Activated CD4-positive, CD25-positive, alpha-beta regulatory T cell treated with anti-CD3 and anti-CD28 coated beads, Interleukin-2, amount 50 U/mL, for 24 hours (primary cell): ENCODE measurements at regions not wholly inside any gene's neighbourhood (a gene's known extent, or its start where the extent isn't known, plus 50 kb on each side); places are given as distances from the start of the nearest gene placed in this dataset.
"Not testable (repeated sequence)": the region's sequence is repeated elsewhere in the genome, so short reads cannot be mapped to it uniquely, and the experiment has no call there.

Source experiments
- ATAC-seq, 2 donors: fragments of 150-1000 bp; cut with Tn5 transposase; one replicate each; pipeline ENCODE4 v1.10.0; 2021; ENCODE audit warnings: mild to moderate bottlenecking in 1 of 2, moderate library complexity in 1 of 2

DNA sequence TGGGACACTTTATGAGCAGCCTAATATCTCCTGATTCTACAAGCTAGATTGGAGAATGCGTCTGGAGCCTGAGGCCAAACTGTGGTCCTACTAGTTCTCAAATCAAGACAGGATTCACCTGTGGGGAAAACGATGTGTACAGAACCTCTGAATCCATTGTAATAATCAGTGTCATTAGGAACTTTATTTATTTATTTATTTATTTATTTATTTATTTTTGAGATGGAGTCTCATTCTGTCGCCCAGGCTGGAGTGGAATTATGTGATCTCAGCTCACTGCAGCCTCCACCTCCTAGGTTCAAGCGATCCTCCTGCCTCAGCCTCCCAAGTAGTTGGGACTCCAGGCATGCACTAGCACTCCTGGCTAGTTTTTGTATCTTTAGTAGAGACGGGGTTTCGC, 52.6 kb upstream of the KIF26B start:
- ATAC-seq: not testable (repeated sequence)

DNA sequence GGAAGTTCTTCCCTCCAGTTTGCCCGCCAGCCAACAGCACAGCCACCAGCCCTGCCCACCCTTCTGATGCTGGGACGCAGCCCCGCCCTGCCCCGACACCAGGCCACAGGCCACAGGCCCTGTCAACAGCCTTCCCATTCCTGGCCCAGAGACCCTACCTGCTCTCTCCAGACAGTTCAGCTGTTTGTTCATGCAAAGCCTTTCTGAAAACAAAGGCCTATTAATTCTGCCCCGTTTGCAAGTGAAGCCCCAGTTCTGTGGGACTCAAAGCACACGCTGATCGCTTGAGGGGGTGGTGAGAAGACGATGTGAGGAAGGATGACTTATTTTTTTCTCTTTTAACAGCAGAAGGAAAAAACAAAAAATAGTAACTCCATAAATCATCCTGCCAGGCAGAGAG, 55.4 kb upstream of the KIF26B start:
- ATAC-seq: no peak

DNA sequence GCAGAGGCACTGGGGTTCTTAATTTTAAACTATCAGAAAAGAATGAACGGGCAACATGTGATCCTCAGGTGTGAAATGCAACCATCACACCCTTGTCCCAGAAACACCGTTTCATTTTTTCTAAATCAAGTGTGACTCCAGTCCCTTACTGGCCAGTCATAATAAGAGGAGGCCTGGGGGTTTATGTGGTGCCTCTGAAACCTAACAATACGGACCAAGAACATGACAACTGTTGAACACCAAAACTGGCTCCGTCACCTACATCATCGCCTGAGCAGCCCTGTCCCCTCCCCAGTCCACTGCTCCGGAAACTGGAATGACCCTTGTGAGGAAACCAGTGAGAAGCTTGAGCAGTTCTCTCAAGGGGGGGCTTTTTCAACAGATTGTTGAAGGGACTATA, 55.9 kb upstream of the KIF26B start:
- ATAC-seq: no peak

DNA sequence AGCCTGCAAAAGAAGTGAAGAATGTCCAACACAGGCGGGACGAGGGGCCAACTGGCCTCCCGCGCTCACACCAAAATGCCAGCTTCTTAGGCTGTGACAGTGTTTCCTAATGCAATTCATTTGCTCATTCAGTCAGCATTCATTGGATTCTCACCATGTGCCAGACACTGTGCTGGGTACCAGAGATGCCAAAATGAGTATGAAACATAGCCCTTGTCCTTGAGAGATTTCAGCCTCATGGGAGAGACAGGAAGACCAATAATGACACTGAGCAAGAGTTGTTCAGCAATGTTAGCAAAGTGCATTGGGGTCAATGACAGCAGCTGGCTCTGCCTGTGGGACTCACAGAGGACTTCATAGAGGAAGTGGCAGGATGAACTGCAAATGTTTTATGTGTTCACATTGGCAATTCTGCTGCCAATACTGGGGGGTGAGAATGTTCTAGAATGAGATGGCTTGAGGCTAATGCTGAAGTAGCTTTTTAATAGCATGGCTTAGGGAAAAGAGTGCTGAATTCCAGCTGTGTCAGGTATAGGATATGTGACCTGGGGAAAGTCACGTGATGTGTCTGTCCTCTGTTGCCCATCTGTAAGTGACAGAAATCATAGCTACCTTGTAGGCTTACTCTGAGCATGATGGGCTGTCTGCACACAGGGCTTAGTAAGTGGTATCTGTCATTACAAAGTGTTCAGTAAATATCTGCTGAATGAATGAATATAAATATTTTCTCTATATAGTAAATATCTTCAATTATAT, 58.3 kb upstream of the KIF26B start:
- no peak for ATAC-seq

DNA sequence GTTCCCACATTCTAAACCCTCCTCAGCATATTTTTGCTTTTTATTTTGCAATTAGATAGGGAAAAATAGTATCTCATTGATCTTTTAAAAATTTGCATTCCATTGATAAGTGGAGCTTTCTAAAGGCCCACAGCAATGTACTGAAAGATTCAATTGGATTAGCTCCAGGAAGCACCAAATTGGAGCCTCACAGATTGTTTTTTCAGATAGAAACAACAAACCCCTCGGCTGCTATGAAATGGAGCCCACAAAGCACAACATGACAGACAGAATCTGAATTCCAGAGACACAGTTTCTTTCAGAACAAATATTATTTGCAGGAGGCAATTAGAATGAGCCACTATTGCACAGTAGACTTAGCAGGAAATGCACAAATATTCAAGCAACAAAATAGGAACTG, 58.9 kb upstream of the KIF26B start:
- no peak for ATAC-seq

DNA sequence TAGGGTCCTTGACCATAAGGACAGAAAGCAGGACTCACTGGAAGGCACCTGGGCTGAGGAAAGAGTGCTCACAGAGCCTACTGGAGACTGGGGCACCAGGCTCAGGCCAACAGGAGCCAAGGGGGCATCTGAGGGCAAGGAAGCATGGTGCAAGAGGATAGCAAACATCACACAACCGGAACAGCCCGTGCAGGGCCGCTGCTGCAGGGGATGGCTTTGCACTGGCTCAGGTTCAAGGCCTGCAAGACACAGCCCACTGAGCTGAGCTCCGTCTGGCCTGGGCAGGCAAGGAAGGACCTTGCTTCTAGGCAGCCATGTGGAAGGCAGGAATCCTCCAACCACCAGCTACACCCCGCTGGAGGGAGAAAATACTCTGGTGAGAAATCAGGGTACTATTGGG, 59.8 kb upstream of the KIF26B start:
- ATAC-seq: no peak

DNA sequence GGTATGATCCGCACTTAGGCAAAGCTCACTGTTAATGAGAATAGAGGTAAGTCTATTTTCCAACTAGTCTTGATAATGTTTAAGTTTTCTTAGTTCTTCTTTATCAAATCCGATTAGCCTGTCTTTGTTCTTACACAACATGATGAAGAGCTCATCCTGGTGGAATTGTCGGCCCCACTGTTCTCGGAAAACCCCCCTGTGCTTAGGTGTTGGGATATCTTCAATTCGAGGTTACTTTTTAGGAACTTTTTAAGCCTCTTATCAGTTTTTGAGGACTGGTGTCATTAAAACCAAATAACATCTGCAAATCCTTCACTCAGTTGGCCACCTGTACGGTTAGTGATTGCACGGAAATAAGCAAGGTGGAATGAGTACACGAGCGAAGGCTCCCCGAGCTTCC, 60.7 kb upstream of the KIF26B start:
- ATAC-seq: no peak

DNA sequence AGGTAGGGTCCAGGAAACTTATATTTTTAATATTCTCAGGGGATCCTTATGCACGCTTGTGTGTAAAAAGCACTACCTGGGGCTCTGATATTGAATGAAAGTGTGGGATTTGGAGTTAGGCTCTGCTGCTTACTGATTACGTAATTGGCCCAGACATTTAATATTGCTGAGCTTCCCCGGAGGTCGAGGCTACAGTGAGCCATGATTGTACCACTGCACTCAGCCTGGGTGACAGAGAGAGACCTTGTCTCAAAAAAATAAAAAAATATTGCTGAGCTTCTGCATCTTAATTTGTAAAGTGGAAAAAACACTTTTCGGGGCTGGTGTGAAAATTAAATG, 62.2 kb upstream of the KIF26B start:
- ATAC-seq: no peak

DNA sequence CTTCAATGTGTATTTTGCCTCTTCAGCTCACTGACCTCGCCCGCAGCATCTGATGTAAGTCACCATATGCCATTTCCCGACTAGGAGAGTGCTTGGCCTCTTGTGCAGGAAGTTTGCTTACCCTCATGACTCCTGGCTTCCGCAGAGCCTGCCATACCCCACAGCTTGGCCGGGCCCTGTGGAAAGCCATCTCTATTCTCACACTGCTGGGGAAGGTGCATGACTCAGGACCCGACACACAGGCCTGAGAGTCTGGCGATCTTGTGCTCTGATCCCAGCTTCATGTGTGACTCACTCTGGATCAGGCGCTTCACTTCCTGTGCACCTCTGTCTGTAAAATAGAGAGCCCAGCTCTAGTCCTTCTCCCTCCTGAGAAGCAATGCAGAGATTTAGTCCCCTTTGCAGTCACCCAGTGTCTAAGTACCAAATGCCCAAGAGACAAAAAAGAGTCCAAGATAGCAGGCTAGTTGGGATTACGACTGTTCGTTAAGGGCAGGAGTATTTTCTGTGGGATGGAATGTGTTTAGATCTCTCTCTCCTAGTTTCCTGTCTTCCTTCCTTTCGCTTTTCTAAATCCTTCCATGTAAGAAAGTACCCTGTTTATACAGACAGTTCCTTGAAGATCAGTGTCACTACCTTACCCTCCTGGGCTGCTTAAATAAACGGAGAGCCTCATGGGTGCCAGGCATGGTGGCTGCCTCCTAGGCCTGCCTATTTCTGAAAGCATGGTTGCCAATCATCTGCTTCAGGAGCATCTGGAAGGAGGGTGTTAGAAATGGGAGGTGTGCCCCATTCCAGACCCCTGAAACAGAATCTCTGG, 62.8 kb upstream of the KIF26B start:
- ATAC-seq: no peak

DNA sequence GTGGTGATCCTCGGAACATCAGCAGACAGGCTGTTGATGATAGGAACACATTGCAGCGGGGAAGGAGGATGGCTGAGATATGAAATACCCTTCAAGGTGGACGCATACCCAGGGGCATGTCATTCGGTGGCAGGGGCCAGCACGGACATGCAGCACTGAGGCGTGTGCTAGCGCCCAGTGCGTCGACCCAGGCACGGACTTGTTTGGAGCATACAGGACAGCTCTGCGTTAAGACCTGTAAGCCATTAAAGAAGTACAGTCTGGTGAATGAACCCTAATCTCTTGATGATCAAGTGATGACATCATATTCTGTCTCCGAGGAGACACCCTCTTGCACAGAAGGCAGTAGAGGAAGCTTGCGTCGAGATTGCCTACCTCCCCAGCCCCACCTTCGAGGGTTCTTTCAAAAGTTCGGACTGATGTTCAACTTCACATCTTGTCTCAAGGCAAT, 63.6 kb upstream of the KIF26B start:
- ATAC-seq: no peak

DNA sequence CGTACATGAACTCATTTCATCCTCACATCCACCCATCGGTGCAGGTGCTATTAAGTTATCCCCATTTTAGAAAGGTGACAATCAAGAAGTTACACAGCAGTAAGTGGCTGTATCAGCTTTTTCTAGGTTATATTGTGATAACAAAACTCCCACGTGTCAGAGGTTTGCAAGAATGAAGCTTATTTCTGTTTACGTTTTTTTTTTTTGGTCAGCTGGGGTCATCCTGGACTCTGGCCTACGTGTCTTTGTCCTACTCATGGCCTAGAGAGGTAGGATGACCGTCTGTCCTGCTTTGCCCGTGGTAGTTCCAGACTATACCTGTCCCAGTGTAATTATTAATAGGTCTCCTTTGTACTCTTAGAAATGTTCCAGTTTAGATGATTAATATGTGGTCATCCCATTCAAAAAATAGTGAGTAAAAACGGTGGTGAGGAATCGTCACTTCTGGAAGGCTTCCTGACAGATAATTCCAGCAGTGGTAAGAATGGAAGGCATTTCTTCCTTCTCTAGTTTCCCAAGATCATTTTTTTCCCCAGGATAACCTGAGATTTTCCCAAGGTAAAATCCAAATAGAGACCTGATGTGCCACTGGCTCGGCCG, 64.2 kb upstream of the KIF26B start:
- ATAC-seq: no peak

DNA sequence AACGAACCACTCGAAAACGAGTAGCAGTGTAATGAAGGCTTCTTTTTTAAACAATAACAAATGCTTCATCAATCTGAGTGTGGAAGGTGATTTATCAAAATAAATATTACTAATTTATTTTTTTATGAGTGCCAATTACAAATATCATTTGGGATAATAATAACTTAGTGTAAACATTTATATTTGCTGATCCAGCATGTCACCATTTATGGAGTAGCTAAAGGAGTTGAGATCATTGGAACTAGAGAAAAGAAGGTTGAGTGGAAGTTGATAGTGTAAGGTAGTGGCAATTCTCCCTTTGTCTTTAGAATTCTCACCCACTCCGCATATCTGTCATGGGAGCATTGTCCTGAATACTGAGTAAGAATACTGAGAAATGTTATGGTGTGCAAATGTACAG, 67.1 kb upstream of the KIF26B start:
- ATAC-seq: no peak

DNA sequence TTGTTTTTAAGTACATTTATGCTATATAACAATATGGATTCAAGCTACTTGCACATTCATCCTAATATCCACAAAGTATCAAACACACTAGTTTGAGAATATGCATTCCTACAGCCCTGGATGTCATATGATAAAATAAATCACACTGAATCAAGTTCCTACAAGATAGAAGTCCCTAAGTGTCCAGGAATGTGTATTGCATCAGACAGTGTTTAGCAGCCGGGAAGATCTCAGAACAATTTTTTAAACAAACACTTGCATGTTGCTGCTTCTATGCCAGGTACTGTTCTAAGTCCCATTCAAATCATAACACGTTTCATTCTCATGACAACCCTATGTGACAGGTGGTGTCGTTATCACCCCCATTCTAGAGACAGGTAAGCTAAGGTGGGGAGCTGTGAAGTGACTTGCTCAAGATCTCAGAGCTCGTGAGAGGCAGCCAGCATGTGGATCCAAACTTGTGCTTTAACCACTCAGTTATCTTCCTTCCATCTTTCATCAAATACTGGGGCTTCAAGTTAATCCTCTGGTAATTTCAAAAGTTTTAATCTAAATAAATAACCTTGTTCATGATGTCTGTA, 68.3 kb upstream of the KIF26B start:
- no peak for ATAC-seq

DNA sequence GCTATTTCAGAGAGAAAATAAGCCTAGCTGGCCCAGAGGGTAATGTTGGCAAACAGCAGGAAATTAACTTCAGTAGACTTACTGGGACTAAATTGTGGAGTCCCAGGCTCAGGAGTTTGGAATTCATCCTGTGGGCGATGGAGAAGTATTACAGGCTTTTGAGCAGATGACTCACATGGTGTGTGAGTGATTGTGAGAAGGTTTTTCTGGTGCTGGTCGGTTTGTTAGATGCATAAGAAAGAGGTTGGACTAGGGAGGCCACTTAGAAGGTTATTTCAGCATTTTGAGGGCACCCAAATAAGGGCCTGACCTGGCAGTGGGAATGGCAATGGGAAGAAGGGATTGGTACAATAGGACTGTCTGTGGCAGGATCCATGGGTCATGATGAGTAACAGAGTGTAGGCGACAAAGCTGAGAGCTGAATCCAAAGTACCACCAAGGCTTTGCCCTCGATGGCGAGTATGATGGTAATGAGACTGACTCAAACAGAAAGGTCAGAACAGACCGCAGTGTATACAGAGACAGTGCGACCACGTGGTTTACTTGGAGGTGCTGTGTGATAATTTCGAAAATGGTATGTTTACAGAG, 69.2 kb upstream of the KIF26B start:
- no peak for ATAC-seq

DNA sequence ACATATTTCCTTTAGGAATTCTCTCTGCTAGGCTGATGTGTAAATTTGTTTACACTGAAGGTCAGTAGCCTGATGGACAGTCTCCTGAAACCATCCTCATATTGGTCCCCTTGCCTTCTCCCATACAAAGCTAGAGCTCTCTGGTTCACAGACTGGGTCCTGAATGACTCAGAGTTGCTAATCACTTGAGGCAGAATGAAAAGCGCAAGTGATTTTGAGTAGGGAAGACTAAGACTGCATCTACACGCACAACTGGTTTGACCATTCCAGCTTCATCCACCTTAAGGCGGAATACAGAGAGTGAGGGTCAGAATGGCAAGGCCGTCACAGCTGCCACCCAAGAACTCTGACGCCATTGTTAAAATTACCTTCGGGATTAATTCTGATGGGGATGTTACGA, 70.2 kb upstream of the KIF26B start:
- no peak for ATAC-seq

DNA sequence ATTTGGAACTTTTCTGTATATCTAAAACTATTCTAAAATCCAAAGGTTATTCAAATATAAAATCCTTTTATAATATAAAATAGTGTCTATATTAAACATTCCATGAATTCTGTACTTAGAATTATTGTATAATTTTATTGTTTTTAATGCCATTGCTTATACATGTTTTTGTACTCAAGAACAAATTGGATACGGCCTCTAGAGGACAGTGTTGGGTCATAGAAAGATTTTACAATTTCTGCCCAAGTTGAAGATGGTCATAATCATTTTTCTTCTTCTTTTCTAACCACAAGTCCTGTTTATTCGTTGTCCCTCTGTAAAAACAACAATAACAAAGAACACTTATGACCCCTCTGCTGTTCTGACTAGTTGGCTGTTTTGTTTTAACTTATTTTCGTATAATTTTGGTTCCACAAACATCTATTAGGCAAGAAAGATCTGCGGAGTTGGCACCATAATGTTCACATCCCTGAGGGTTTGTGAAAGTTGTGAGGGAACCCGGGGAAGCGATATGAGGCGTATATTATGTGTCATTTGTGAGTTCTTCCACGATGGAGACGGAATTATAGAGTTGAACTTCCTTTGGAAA, 75.7 kb upstream of the KIF26B start:
- ATAC-seq: no peak

DNA sequence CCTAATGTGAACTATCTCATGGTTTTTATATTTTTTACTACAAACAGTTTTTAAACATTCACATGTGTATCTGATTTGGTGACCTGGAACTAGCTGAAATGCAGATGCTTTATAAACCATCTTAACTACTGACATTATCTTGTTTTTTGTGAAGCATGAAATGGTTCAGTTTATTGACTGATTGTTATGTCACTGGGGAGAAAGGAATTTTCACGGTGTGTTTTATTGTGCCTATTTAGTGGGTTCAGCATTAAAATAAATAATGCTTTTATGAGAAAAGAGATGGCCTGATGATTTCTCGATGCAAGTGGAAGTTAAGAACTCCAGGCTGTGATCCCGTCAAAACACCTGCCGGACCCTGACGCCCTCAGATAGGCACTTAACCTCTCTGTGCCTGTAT, 79.9 kb upstream of the KIF26B start:
- ATAC-seq: no peak

DNA sequence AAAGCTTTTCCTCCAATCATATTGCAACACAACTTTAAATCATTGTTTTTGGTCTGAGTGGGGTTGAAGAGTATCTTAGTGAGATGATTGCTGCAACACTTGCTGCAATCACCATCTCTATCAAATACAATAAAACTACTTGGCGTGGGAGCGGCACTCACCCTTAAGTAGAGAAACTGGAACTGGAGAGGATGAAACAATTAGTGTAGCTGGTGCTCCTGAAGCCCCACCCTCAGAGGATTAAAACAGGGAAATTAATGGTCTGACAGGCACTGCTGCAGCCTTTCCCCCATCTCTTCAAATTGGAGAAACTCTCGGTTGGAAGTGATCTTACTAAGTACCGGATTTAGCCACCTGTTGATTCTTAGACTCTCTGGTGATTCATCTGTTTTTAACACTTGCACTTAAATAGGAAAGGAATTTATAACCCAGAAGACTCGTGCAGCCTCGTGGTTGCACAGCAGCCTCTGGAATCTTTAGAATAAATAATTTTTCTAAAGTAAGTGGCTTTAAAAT, 80.5 kb upstream of the KIF26B start:
- no peak for ATAC-seq

DNA sequence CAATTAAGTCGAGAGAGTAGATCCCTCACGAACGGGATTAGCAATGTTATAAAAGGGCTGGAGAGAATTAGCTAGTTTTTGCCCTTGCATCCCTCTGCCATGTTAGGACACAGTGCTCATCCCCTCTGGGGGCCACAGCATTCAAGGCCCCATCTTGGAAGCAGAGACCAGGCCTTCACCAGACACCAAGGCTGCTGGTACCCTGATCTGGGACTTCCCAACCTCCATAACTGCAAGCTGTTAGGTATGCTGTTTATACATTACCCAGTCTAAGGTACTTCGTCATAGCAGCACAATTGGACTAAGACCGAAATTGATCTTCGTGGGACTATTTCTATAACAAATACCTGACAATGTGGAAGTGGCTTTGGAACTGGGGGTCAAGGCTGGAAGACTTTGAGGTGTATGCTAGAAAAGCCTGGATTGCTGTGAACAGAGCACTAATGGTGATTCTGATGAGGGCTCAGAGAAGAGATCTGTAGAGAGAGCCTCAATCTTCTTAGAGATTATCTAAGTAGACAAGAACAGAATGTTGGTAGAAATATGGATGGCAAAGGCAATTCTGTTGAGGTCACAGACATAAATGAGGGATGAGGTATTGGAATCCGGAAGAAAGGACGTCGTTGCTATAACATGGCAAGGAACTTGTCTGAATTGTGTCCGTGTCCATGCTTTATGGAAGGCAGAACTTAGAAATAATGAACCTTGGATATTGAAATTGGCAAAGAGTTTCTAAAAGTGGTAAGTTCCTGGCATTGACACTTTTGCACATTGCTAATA, 83.8 kb upstream of the KIF26B start:
- no peak for ATAC-seq

DNA sequence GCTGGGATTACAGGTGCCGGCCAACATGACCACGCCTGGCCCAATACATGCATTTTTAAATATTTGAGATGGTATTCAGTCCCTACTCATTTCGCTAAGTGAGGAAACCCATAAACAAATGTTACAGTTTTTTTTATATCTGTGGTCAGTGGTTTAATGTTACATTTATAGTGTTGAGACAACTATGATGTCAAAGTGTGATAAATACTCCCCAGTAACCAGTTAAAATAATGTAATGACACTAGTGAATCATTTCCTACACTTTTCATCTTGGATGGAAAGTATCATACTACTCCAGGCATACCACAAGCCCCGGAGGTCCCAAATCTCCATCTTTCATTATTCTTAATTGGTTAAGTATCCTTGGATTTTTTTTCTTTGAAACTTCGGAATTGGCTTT, 87.5 kb upstream of the KIF26B start:
- ATAC-seq: no peak

DNA sequence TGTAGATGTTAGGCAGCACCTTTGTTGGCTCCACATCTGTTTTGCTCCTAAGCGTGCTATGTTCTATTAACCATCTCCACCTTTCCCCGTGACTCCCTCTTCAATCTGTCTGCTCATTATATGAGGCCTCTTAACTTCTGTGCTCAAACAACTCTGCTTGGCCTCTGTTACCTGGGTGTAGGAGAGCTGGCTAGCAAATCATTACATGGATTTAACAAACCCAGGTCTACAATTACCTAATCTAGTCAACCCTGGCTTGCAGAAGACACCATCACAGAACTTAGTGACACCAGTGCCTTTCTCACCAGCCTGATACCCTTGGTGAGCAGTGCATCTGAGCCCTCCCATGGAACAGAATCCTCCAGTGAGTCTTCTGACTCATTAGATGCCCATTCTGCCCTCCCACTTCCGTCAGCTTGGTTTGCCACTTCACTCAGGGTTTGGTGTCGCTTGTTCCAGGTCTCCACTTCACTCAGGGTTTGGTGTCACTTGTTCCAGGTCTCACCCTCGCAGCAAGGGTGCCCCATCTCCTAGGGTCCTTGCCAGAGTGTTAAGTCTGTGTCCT, 92.0 kb upstream of the KIF26B start:
- no peak for ATAC-seq
